22Rv1 (cell line): ENCODE measurements at regions not wholly inside any gene's neighbourhood (a gene's known extent, or its start where the extent isn't known, plus 50 kb on each side); places are given as distances from the start of the nearest gene placed in this dataset.

Experiments
- ZFX ChIP-seq: fragments of 450-650 bp; IDR thresholded peaks from 2 replicates; pipeline ENCODE4 v1.6.1; 2017; ENCODE audit warnings: antibody characterized with exemption, borderline replicate concordance
- TF ChIP-seq, protein P1 (sequence below): fragments of 450-650 bp; IDR thresholded peaks from 2 replicates; pipeline ENCODE4 v1.5.1; 2017; ENCODE audit warnings: mild to moderate bottlenecking

DNA sequence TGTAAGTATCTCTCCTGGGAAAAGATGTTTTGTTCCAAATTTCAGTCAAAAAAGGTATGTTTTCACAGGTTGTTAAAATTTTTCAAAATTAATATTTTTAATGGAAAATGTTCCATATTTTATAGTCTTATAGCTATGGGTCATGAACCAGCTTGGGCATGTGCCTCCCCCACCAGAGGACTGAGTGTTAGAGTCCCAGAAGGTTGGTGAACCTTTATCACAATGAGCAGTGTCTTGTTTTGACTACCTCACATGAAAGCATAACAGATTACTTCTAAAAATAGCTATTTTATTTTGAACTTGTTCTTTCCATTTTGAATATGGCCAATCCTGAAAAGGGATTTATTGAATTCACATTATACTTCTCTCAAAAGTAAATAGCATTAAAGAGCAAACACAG, 112.5 kb upstream of the TSC22D1 start:
- TF ChIP-seq, protein P1, sequence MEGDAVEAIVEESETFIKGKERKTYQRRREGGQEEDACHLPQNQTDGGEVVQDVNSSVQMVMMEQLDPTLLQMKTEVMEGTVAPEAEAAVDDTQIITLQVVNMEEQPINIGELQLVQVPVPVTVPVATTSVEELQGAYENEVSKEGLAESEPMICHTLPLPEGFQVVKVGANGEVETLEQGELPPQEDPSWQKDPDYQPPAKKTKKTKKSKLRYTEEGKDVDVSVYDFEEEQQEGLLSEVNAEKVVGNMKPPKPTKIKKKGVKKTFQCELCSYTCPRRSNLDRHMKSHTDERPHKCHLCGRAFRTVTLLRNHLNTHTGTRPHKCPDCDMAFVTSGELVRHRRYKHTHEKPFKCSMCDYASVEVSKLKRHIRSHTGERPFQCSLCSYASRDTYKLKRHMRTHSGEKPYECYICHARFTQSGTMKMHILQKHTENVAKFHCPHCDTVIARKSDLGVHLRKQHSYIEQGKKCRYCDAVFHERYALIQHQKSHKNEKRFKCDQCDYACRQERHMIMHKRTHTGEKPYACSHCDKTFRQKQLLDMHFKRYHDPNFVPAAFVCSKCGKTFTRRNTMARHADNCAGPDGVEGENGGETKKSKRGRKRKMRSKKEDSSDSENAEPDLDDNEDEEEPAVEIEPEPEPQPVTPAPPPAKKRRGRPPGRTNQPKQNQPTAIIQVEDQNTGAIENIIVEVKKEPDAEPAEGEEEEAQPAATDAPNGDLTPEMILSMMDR, result no peak
- no peak for TF ChIP-seq ZFX
